H9 (cell line): ENCODE measurements at regions not wholly inside any gene's neighbourhood (a gene's known extent, or its start where the extent isn't known, plus 50 kb on each side); places are given as distances from the start of the nearest gene placed in this dataset.

ENCODE experiments used
- DNase-seq: peaks from one replicate; pipeline ENCODE4 v3.0.0-alpha.2; 2017
- H2AFZ ChIP-seq: one replicate; pipeline ENCODE4 v1.6.1; 2013; ENCODE audit warnings: mild to moderate bottlenecking, low read length, control low read depth, moderate library complexity
- H2AK5ac ChIP-seq: 2 replicates; pipeline ENCODE4 v1.6.1; 2013; ENCODE audit warnings: low read length, control low read depth, mixed read lengths; ENCODE audit not compliant: insufficient read length
- H2BK120ac ChIP-seq: one replicate; pipeline ENCODE4 v1.6.1; 2013; ENCODE audit warnings: low read depth, mild to moderate bottlenecking, low read length, control low read depth, inconsistent platforms; ENCODE audit not compliant: poor library complexity, severe bottlenecking
- H2BK12ac ChIP-seq: 2 replicates; pipeline ENCODE4 v1.6.1; 2013; ENCODE audit warnings: low read length, control low read depth, mixed read lengths, low read depth; ENCODE audit not compliant: insufficient read length
- H2BK15ac ChIP-seq: 2 replicates; pipeline ENCODE4 v1.6.1; 2013; ENCODE audit warnings: low read depth, low read length, control low read depth
- H2BK20ac ChIP-seq: one replicate; pipeline ENCODE4 v1.6.1; 2013; ENCODE audit warnings: low read depth, mild to moderate bottlenecking, low read length, control low read depth, inconsistent platforms; ENCODE audit not compliant: poor library complexity, severe bottlenecking
- H2BK5ac ChIP-seq: 2 replicates; pipeline ENCODE4 v1.6.1; 2013; ENCODE audit warnings: low read length, control low read depth, mixed read lengths; ENCODE audit not compliant: insufficient read length
- H3K14ac ChIP-seq: 2 replicates; pipeline ENCODE4 v1.6.1; 2013; ENCODE audit warnings: low read length, control low read depth; ENCODE audit not compliant: insufficient read depth
- H3K18ac ChIP-seq: 2 replicates; pipeline ENCODE4 v1.6.1; 2013; ENCODE audit warnings: low read depth, mild to moderate bottlenecking, mixed read lengths, low read length, control low read depth; ENCODE audit not compliant: insufficient read length
- H3K23ac ChIP-seq: 2 replicates; pipeline ENCODE4 v1.6.1; 2013; ENCODE audit warnings: low read length, control low read depth, mixed read lengths, low read depth; ENCODE audit not compliant: insufficient read length
- H3K23me2 ChIP-seq: 2 replicates; pipeline ENCODE4 v1.6.1; 2013; ENCODE audit warnings: low read depth, mild to moderate bottlenecking, mixed read lengths, low read length, control low read depth; ENCODE audit not compliant: insufficient read length, poor library complexity, severe bottlenecking
- H3K27ac ChIP-seq: 2 replicates; pipeline ENCODE4 v1.5.1; 2013; ENCODE audit warnings: low read length, control low read depth, mixed read lengths, low read depth; ENCODE audit not compliant: insufficient read length
- H3K27me3 ChIP-seq: 2 replicates; pipeline ENCODE4 v1.6.1; 2013; ENCODE audit warnings: low read length, control low read depth, inconsistent platforms; ENCODE audit not compliant: insufficient read depth
- H3K4ac ChIP-seq: 2 replicates; pipeline ENCODE4 v1.6.1; 2013; ENCODE audit warnings: low read depth, mild to moderate bottlenecking, control low read depth, inconsistent platforms, low read length, moderate library complexity
- H3K4me1 ChIP-seq: 2 replicates; pipeline ENCODE4 v1.6.1; 2013; ENCODE audit warnings: low read length, control low read depth, inconsistent platforms; ENCODE audit not compliant: insufficient read depth
- H3K4me2 ChIP-seq: 2 replicates; pipeline ENCODE4 v1.6.1; 2013; ENCODE audit warnings: low read length, control low read depth, mixed read lengths; ENCODE audit not compliant: insufficient read length, insufficient read depth
- H3K56ac ChIP-seq: 2 replicates; pipeline ENCODE4 v1.6.1; 2013; ENCODE audit warnings: low read depth, mild to moderate bottlenecking, mixed read lengths, low read length, control low read depth; ENCODE audit not compliant: insufficient read length
- H3K79me1 ChIP-seq: 2 replicates; pipeline ENCODE4 v1.6.1; 2013; ENCODE audit warnings: low read depth, mild to moderate bottlenecking, moderate library complexity, low read length, control low read depth, inconsistent platforms; ENCODE audit not compliant: insufficient read depth, poor library complexity, severe bottlenecking
- H3K79me2 ChIP-seq: 2 replicates; pipeline ENCODE4 v1.6.1; 2013; ENCODE audit warnings: low read length, control low read depth, inconsistent platforms; ENCODE audit not compliant: insufficient read depth
- H3K9ac ChIP-seq: 2 replicates; pipeline ENCODE4 v1.6.1; 2013; ENCODE audit warnings: low read length, control low read depth, mixed read lengths; ENCODE audit not compliant: insufficient read length; ENCODE audit errors: extremely low read depth
- H3K9me3 ChIP-seq: one replicate; pipeline ENCODE4 v1.6.1; 2013; ENCODE audit warnings: low read depth, low read length, inconsistent platforms; ENCODE audit not compliant: control insufficient read depth
- H3T11ph ChIP-seq: one replicate; pipeline ENCODE4 v1.6.1; 2013; ENCODE audit warnings: mild to moderate bottlenecking, low read length, control low read depth, inconsistent platforms
- H4K20me1 ChIP-seq: one replicate; pipeline ENCODE4 v1.6.1; 2013; ENCODE audit not compliant: control insufficient read depth, insufficient read length, insufficient read depth
- H4K5ac ChIP-seq: 2 replicates; pipeline ENCODE4 v1.6.1; 2013; ENCODE audit warnings: low read depth, mild to moderate bottlenecking, mixed read lengths, low read length, control low read depth; ENCODE audit not compliant: insufficient read length
- H4K8ac ChIP-seq: replicated peaks from 2 replicates; pipeline ENCODE4 v1.6.1; 2013; ENCODE audit warnings: low read length, control low read depth, mixed read lengths, low read depth; ENCODE audit not compliant: insufficient read length
- H4K91ac ChIP-seq: 2 replicates; pipeline ENCODE4 v1.6.1; 2013; ENCODE audit warnings: low read depth, mild to moderate bottlenecking, moderate library complexity, mixed read lengths, low read length, control low read depth; ENCODE audit not compliant: insufficient read length
- H3K27ac Mint-ChIP-seq, 3 experiments: 2 replicates in 2 of 3; 3 replicates in 1 of 3; pipeline ENCODE4 v1.8.0; 2020 to 2021; ENCODE audit warnings: mixed read lengths in 3 of 3, mild to moderate bottlenecking in 1 of 3, moderate library complexity in 1 of 3
- H3K27me3 Mint-ChIP-seq: 2 replicates; pipeline ENCODE4 v1.8.0; 2021; ENCODE audit warnings: low read depth, mild to moderate bottlenecking, moderate library complexity, mixed read lengths
- H3K36me3 Mint-ChIP-seq, 3 experiments: 2 replicates in 2 of 3; 3 replicates in 1 of 3; pipeline ENCODE4 v1.8.0; 2020 to 2021; ENCODE audit warnings: low read depth in 3 of 3, mixed read lengths in 3 of 3; ENCODE audit not compliant: insufficient read depth in 1 of 3
- H3K4me1 Mint-ChIP-seq, 2 experiments: 2 replicates each; pipeline ENCODE4 v1.8.0; 2020; ENCODE audit warnings: mixed read lengths in 2 of 2
- H3K4me3 Mint-ChIP-seq, 2 experiments: 2 replicates in 1 of 2; 3 replicates in 1 of 2; pipeline ENCODE4 v1.8.0; 2020 to 2021; ENCODE audit warnings: mild to moderate bottlenecking in 2 of 2, mixed read lengths in 2 of 2, moderate library complexity in 1 of 2
- H3K9me3 Mint-ChIP-seq, 2 experiments: 2 replicates in 1 of 2; 3 replicates in 1 of 2; pipeline ENCODE4 v1.8.0; 2020; ENCODE audit warnings: mild to moderate bottlenecking in 2 of 2, mixed read lengths in 2 of 2, moderate library complexity in 1 of 2
- CTCF ChIP-seq: fragments of 200-600 bp; sonication (generic); conservative IDR thresholded peaks from 3 replicates; pipeline ENCODE4 v1.8.0; 2021; ENCODE audit warnings: antibody characterized with exemption, mild to moderate bottlenecking
- WGBS: extraction: QIAGEN DNeasy Blood & Tissue Kit; methylation state at CpG from one replicate; pipeline ENCODE4 v1.1.7; 2013; ENCODE audit warnings: missing lambda C conversion rate, low lambda C conversion rate, mixed read lengths; ENCODE audit not compliant: insufficient read length; ENCODE audit errors: extremely low coverage; 5-methylcytosine and 5-hydroxymethylcytosine counted together

- Histone ChIP-seq H4K91ac (no peak overlapping the region), H3K4me1 (no peaks in the 10 kb centered on the region), H3K27ac (no peak overlapping the region), H2BK12ac (no peak overlapping the region), H2BK20ac (no peak overlapping the region), H3K9me3 (no peaks in the 10 kb centered on the region), H3K14ac (no peak overlapping the region), H3K79me1 (no peaks in the 10 kb centered on the region), H4K20me1 (no peaks in the 10 kb centered on the region), H2BK5ac (no peak overlapping the region), H3K18ac (no peak overlapping the region), H4K5ac (no peak overlapping the region), H3T11ph (no peak overlapping the region), H3K56ac (no peak overlapping the region), H3K9ac (no peak overlapping the region), H2AK5ac (no peak overlapping the region), H3K23ac (no peak overlapping the region), H3K27me3 (no peaks in the 10 kb centered on the region), H2BK15ac (no peak overlapping the region), H3K4me2 (no peak overlapping the region), H3K4ac (no peak overlapping the region), H3K23me2 (no peaks in the 10 kb centered on the region), H3K79me2 (no peaks in the 10 kb centered on the region), H2AFZ (no peak overlapping the region), H2BK120ac (no peak overlapping the region), H4K8ac (no peak overlapping the region)
- no peak for DNase-seq
- TF ChIP-seq CTCF = no peak
- H3K4me1 Mint-ChIP-seq = peaks cover 2 to 6% of the 10 kb centered on the region in 2 experiments
- peak overlapping the region in 2 of 3 experiments; percentile 57 to 81; a peak in 2 of 7 replicates for H3K27ac Mint-ChIP-seq
- peaks cover 26 to 55% (median 48%) of the 10 kb centered on the region in 3 experiments for H3K36me3 Mint-ChIP-seq
- no peak overlapping the region; a peak in 1 of 5 replicates for H3K4me3 Mint-ChIP-seq
- H3K9me3 Mint-ChIP-seq = no peaks in the 10 kb centered on the region
- no CpG with 5 or more reads among the region's 2 CpGs for WGBS
- H3K27me3 Mint-ChIP-seq = no peaks in the 10 kb centered on the region
Measured at GRCh38 chr6:37116326-37116725, 53.6 kb upstream of the PIM1 start.
